B cell (primary cell): ENCODE measurements at regions not wholly inside any gene's neighbourhood (a gene's known extent, or its start where the extent isn't known, plus 50 kb on each side); places are given as distances from the start of the nearest gene placed in this dataset.

Source experiments
- ATAC-seq: fragments of 200-7000 bp; cut with Tn5 transposase; one replicate; pipeline ENCODE4 v1.10.0; 2021; ENCODE audit warnings: low read depth, mild to moderate bottlenecking, moderate number of reproducible peaks, moderate library complexity
- CTCF ChIA-PET: fragments of 350-600 bp; sonication (Branson Sonifier 250); formaldehyde crosslinking; loops from one replicate; lab custom pipeline; 2021; ENCODE audit warnings: antibody characterized with exemption, inconsistent platforms; lab: Charles Lee
- POLR2A ChIA-PET: fragments of 350-600 bp; sonication (Branson Sonifier 250); formaldehyde crosslinking; loops from one replicate; lab custom pipeline; 2021; ENCODE audit warnings: antibody characterized with exemption; lab: Charles Lee
- DNase-seq: peaks from one replicate; pipeline ENCODE4 v3.0.0; 2013
- H2AFZ ChIP-seq: 2 replicates; pipeline ENCODE4 v1.6.1; 2012; ENCODE audit warnings: mild to moderate bottlenecking, low read depth, low read length; ENCODE audit not compliant: insufficient read depth, poor library complexity, severe bottlenecking
- H3K27ac ChIP-seq, 2 donors: 1 replicate in 1 of 2; 2 replicates in 1 of 2; pipeline ENCODE4 v1.5.1; 2012 to 2013; ENCODE audit warnings: low read length in 2 of 2, mild to moderate bottlenecking in 2 of 2, moderate library complexity in 1 of 2
- H3K27me3 ChIP-seq, 4 experiments: fragments of 200-600 bp in 1 of 4; sonication (generic) in 1 of 4; replicated peaks in 1 of 4; 1 replicate in 2 of 4; 2 replicates in 2 of 4; pipeline versions ENCODE4 v1.6.1 to v1.7.0; 2013 to 2016; ENCODE audit warnings: low read length in 3 of 4, mild to moderate bottlenecking in 2 of 4, mixed read lengths in 1 of 4, moderate library complexity in 1 of 4; ENCODE audit not compliant: insufficient read depth in 4 of 4, control insufficient read depth in 3 of 4; ENCODE audit errors: control extremely low read depth in 1 of 4
- H3K36me3 ChIP-seq, 2 experiments: replicated peaks in 1 of 2; 1 replicate in 1 of 2; 2 replicates in 1 of 2; pipeline versions ENCODE4 v1.6.1 to v1.7.1; 2013; ENCODE audit warnings: low read length in 1 of 2; ENCODE audit not compliant: insufficient read depth in 2 of 2, control insufficient read depth in 1 of 2; ENCODE audit errors: control extremely low read depth in 1 of 2, extremely low read depth in 1 of 2
- H3K4me1 ChIP-seq, 2 donors: fragments of 200-600 bp in 1 of 2; sonication (generic) in 1 of 2; 1 replicate in 1 of 2; 2 replicates in 1 of 2; pipeline versions ENCODE4 v1.5.1 to v1.6.1; 2013 to 2017; ENCODE audit warnings: low read length in 2 of 2; ENCODE audit not compliant: control insufficient read depth in 2 of 2, insufficient read depth in 2 of 2
- H3K4me2 ChIP-seq: replicated peaks from 2 replicates; pipeline ENCODE3; 2012; ENCODE audit warnings: mild to moderate bottlenecking, low read depth, low read length; ENCODE audit not compliant: poor library complexity, severe bottlenecking
- H3K4me3 ChIP-seq, 5 experiments: fragments of 200-600 bp in 1 of 5; sonication (generic) in 1 of 5; 1 replicate in 3 of 5; 2 replicates in 2 of 5; pipeline versions ENCODE4 v1.5.1 to v1.7.0; 2011 to 2016; ENCODE audit warnings: low read length in 4 of 5, mild to moderate bottlenecking in 4 of 5, low read depth in 2 of 5, control low read depth in 1 of 5, moderate library complexity in 1 of 5; ENCODE audit not compliant: insufficient read depth in 1 of 5; ENCODE audit errors: control extremely low read depth in 1 of 5, extremely low read depth in 1 of 5
- H3K79me2 ChIP-seq: fragments of 200-600 bp; sonication (generic); one replicate; pipeline ENCODE4 v1.6.0; 2016; ENCODE audit warnings: low read length; ENCODE audit not compliant: control insufficient read depth, insufficient read depth
- H3K9ac ChIP-seq: fragments of 200-600 bp; sonication (generic); 2 replicates; pipeline ENCODE4 v1.6.1; 2017; ENCODE audit warnings: mild to moderate bottlenecking, low read length, moderate library complexity
- H3K9me3 ChIP-seq, 3 donors: one replicate each; pipeline versions ENCODE4 v1.6.1 to v1.7.1; 2013; ENCODE audit warnings: low read length in 2 of 3; ENCODE audit not compliant: control insufficient read depth in 2 of 3, insufficient read depth in 1 of 3; ENCODE audit errors: control extremely low read depth in 1 of 3
- H4K20me1 ChIP-seq: 2 replicates; pipeline ENCODE4 v1.6.0; 2012; ENCODE audit warnings: mild to moderate bottlenecking, low read length; ENCODE audit not compliant: insufficient read depth, control insufficient read depth, poor library complexity, severe bottlenecking
- H3K27ac Mint-ChIP-seq: one replicate; pipeline ENCODE4 v1.8.0; 2021; ENCODE audit warnings: mixed read lengths
- H3K27me3 Mint-ChIP-seq: one replicate; pipeline ENCODE4 v1.8.0; 2021; ENCODE audit warnings: mixed read lengths
- H3K4me1 Mint-ChIP-seq: one replicate; pipeline ENCODE4 v1.8.0; 2021; ENCODE audit warnings: mixed read lengths
- H3K4me3 Mint-ChIP-seq: one replicate; pipeline ENCODE4 v1.8.0; 2021; ENCODE audit warnings: mixed read lengths
- H3K9me3 Mint-ChIP-seq: one replicate; pipeline ENCODE4 v1.8.0; 2022; ENCODE audit warnings: mixed read lengths; ENCODE audit not compliant: insufficient read depth
- EZH2 ChIP-seq: IDR thresholded peaks from 2 replicates; pipeline ENCODE4 v1.6.1; 2012; ENCODE audit warnings: borderline replicate concordance, low read depth, mild to moderate bottlenecking, moderate library complexity, low read length; ENCODE audit not compliant: insufficient read depth, poor library complexity, severe bottlenecking
- WGBS: methylation state at CpG from one replicate; pipeline ENCODE4 v1.1.5; 2013; ENCODE audit warnings: missing lambda C conversion rate; ENCODE audit not compliant: insufficient coverage; 5-methylcytosine and 5-hydroxymethylcytosine counted together
- intact Hi-C: fragments of 100-400 bp; cut with micrococcal nuclease; formaldehyde crosslinking; loops from one replicate; pipeline ENCODE4 v1.10.0; 2022

- Histone ChIP-seq H4K20me1 (no peaks in the 10 kb centered on the region), H3K36me3 (no peaks in the 10 kb centered on the region), H3K4me3 (no peak overlapping the region), H3K9ac (no peak overlapping the region), H3K79me2 (no peaks in the 10 kb centered on the region), H3K27ac (no peak overlapping the region), H2AFZ (no peak overlapping the region), H3K4me1 (no peaks in the 10 kb centered on the region), H3K9me3 (no peaks in the 10 kb centered on the region), H3K27me3 (no peaks in the 10 kb centered on the region), H3K4me2 (no peak overlapping the region)
- DNase-seq (no peak), ATAC-seq (no peak)
- Mint-ChIP-seq H3K9me3 (no peaks in the 10 kb centered on the region), H3K27ac (no peak overlapping the region), H3K4me3 (no peak overlapping the region), H3K4me1 (peaks cover 3% of the 10 kb centered on the region), H3K27me3 (no peaks in the 10 kb centered on the region)
- 100% methylated on average over 1 of the region's 4 CpGs for WGBS
- TF ChIP-seq EZH2, result no peak
- CTCF ChIA-PET, result no interaction called here
- POLR2A ChIA-PET, result no interaction called here
- intact Hi-C loops, result no loop called here
Measured at GRCh38 chr18:64330161-64330560, 181.3 kb upstream of the LINC00305 start.

- no peak for TF ChIP-seq EZH2
- CTCF ChIA-PET, result no interaction called here
- Mint-ChIP-seq H3K9me3 (peaks cover 3% of the 10 kb centered on the region), H3K4me3 (no peak overlapping the region), H3K4me1 (peaks cover 13% of the 10 kb centered on the region), H3K27me3 (no peaks in the 10 kb centered on the region), H3K27ac (no peak overlapping the region)
- no peaks in the 10 kb centered on the region for H3K9me3 ChIP-seq
- POLR2A ChIA-PET, result no interaction called here
- no peaks in the 10 kb centered on the region for H3K27me3 ChIP-seq
- no peaks in the 10 kb centered on the region for H4K20me1 ChIP-seq
- H3K36me3 ChIP-seq, result no peaks in the 10 kb centered on the region
- peaks cover 14 to 19% of the 10 kb centered on the region in 2 donors for H3K4me1 ChIP-seq
- no peak overlapping the region for H3K4me3 ChIP-seq
- no peaks in the 10 kb centered on the region for H3K79me2 ChIP-seq
- peak overlapping the region; percentile 34 for H3K4me2 ChIP-seq
- no peak overlapping the region for H3K27ac ChIP-seq
- WGBS, result 88% methylated on average over 1 of the region's 1 CpG
- DNase-seq (no peak), ATAC-seq (no peak)
- H2AFZ ChIP-seq, result no peak overlapping the region
- intact Hi-C loops, result no loop called here
- H3K9ac ChIP-seq, result no peak overlapping the region
Measured at GRCh38 chr18:64322189-64322588, 173.3 kb upstream of the LINC00305 start.
